ENCODE measurements at regions not wholly inside any gene's neighbourhood (a gene's known extent, or its start where the extent isn't known, plus 50 kb on each side); places are given as distances from the start of the nearest gene placed in this dataset.

DNA sequence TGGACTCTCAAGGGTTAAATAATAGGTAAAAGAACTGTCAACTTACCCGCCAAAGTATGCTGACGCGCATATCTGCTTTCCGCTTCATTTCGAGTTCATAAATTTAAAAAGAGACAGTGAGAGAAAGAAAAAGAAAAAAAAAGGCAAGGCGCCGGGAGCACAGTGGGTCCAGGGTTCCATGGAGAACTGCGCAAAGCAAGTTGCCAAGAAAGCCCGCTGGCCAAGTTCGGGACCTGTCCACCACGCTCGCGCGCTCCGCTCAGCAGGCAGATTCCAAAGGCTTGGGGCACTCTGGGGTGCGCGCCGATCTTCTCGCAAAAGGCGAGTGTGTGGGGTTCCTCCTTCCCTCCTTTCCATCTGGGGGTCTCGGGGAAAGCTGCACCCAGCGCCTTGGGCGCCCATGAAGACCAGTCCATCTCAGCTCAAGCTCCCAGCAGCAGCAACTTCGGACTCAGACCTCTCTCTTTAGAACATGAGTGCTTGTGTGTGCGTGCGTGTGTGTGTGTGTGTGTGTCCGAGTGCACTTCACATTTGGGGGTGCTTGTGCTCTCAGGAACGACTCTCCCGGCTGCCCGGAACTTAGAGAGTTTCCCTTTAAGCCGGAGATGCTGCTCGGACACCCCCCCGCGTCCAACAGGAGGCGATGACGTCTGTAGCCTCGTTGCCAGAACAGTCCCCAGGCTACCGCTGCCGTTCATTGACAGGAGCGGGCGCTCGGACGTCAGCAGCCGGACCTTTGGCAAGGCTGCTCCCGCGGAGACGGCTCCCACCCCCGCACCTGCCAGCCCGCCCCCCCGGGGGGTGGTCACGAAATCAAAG lies 180.0 kb downstream of the TBXT start:
- no peak for TF ChIP-seq EZH2phosphoT487 (conservative IDR thresholded peaks at IDR 0.05; ENCODE audit: low read length)
- TF ChIP-seq, protein P1, sequence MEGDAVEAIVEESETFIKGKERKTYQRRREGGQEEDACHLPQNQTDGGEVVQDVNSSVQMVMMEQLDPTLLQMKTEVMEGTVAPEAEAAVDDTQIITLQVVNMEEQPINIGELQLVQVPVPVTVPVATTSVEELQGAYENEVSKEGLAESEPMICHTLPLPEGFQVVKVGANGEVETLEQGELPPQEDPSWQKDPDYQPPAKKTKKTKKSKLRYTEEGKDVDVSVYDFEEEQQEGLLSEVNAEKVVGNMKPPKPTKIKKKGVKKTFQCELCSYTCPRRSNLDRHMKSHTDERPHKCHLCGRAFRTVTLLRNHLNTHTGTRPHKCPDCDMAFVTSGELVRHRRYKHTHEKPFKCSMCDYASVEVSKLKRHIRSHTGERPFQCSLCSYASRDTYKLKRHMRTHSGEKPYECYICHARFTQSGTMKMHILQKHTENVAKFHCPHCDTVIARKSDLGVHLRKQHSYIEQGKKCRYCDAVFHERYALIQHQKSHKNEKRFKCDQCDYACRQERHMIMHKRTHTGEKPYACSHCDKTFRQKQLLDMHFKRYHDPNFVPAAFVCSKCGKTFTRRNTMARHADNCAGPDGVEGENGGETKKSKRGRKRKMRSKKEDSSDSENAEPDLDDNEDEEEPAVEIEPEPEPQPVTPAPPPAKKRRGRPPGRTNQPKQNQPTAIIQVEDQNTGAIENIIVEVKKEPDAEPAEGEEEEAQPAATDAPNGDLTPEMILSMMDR (IDR thresholded peaks at IDR 0.05; ENCODE audit: insufficient read depth, low read length, poor library complexity, severe bottlenecking), result no peak
- Histone ChIP-seq H3F3A (ENCODE audit: insufficient read depth) (no peaks in the 10 kb centered on the region), H3K4me3 (ENCODE audit: insufficient read depth, low read length, poor library complexity, severe bottlenecking) (no peak overlapping the region), H3K9ac (ENCODE audit: low read length) (no peak overlapping the region), H3K79me2 (ENCODE audit: insufficient read depth, low read length) (no peaks in the 10 kb centered on the region), H3K27ac (ENCODE audit: low read depth, low read length) (no peak overlapping the region), H3K9me2 (replicated peaks; ENCODE audit: insufficient read depth, low read length) (no peaks in the 10 kb centered on the region; the same call in 1 of the 2 replicates), H3K9me3 (ENCODE audit: insufficient read depth, low read length) (no peaks in the 10 kb centered on the region), H3K27me3 (ENCODE audit: low read length) (no peaks in the 10 kb centered on the region), H2AFZ (ENCODE audit: low read depth, low read length, severe bottlenecking) (no peak overlapping the region), H4K20me1 (ENCODE audit: low read depth, low read length) (no peaks in the 10 kb centered on the region), H3K36me3 (ENCODE audit: low read length) (no peaks in the 10 kb centered on the region), H3K4me2 (ENCODE audit: low read depth, low read length, poor library complexity, severe bottlenecking) (no peak overlapping the region)

DNA sequence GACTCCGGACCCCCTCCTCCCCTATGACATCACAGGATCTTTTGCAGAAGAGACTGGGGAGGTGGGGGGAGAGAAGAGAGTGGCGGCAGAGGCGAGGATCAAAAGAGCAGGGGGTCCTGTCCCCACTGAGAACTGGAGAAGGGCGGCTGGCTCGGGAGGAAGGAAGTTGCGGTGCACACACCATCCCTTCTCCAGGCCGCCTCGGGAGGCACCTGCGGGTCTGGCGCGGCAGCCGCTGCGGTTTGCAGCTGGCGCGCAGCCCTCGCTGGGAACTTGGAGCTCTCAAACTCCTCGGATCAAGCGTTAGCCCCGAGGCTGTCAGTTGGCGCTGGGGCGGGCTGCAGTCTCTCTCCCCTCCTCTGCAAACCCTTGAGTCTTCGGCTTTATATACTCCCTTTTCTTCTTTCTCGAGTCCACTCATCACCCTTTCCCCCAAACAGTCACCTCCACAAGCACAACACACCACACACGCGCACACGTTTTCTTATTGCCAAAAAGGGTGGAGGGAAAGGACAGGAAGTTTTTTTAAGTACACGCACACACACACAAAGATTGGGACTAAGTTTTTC lies 180.7 kb downstream of the TBXT start:
- Histone ChIP-seq H3K9ac (ENCODE audit: low read length) (no peak overlapping the region), H3F3A (ENCODE audit: insufficient read depth) (no peaks in the 10 kb centered on the region), H3K9me3 (ENCODE audit: insufficient read depth, low read length) (no peaks in the 10 kb centered on the region), H2AFZ (ENCODE audit: low read depth, low read length, severe bottlenecking) (no peak overlapping the region), H3K79me2 (ENCODE audit: insufficient read depth, low read length) (no peaks in the 10 kb centered on the region), H3K27ac (ENCODE audit: low read depth, low read length) (no peak overlapping the region), H3K36me3 (ENCODE audit: low read length) (no peaks in the 10 kb centered on the region), H4K20me1 (ENCODE audit: low read depth, low read length) (no peaks in the 10 kb centered on the region), H3K4me3 (ENCODE audit: insufficient read depth, low read length, poor library complexity, severe bottlenecking) (no peak overlapping the region), H3K4me2 (ENCODE audit: low read depth, low read length, poor library complexity, severe bottlenecking) (no peak overlapping the region), H3K9me2 (replicated peaks; ENCODE audit: insufficient read depth, low read length) (no peaks in the 10 kb centered on the region), H3K27me3 (ENCODE audit: low read length) (no peaks in the 10 kb centered on the region)
- TF ChIP-seq, protein P1 (IDR thresholded peaks at IDR 0.05; ENCODE audit: insufficient read depth, low read length, poor library complexity, severe bottlenecking), result no peak
- TF ChIP-seq EZH2phosphoT487 (conservative IDR thresholded peaks at IDR 0.05; ENCODE audit: low read length), result no peak

DNA sequence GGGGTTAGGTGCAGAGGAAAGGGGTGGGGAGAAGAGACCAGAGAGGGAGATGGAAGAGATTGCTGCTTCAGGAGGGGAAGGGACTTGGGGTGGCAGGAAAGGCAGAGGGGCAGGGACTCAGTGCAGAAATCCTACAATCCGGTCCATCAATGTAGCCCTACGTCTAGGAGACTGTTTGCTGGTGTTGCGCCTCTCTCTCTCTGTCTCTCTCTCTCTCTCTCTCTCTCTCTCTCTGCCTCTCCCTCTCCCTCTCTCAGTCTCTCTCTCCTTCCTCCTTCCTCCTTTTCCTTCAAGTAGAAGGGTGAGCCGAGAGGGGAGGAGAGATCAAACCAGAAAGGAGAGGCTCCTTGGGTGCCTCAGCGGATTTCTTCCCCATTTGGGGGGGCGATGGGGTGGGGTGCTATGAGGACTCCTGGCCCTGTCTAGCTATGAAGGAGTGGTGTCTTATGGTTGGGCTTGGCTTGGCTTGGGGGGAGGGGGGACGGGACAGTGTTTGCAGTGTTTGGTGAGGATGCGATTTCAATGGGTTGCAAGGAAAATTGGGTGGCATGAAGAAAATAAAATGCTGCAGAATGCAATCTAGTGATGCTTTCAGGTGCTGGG lies 181.2 kb downstream of the TBXT start:
- Histone ChIP-seq H3K9me2 (replicated peaks; ENCODE audit: insufficient read depth, low read length) (no peaks in the 10 kb centered on the region), H3K27ac (ENCODE audit: low read depth, low read length) (no peak overlapping the region), H3K27me3 (ENCODE audit: low read length) (no peaks in the 10 kb centered on the region), H3K9me3 (ENCODE audit: insufficient read depth, low read length) (no peaks in the 10 kb centered on the region), H3F3A (ENCODE audit: insufficient read depth) (no peaks in the 10 kb centered on the region), H3K36me3 (ENCODE audit: low read length) (no peaks in the 10 kb centered on the region), H3K79me2 (ENCODE audit: insufficient read depth, low read length) (no peaks in the 10 kb centered on the region), H4K20me1 (ENCODE audit: low read depth, low read length) (no peaks in the 10 kb centered on the region), H3K4me2 (ENCODE audit: low read depth, low read length, poor library complexity, severe bottlenecking) (no peak overlapping the region), H2AFZ (ENCODE audit: low read depth, low read length, severe bottlenecking) (no peak overlapping the region), H3K9ac (ENCODE audit: low read length) (no peak overlapping the region), H3K4me3 (ENCODE audit: insufficient read depth, low read length, poor library complexity, severe bottlenecking) (no peak overlapping the region)
- TF ChIP-seq EZH2phosphoT487 (conservative IDR thresholded peaks at IDR 0.05; ENCODE audit: low read length), result no peak
- TF ChIP-seq, protein P1 (IDR thresholded peaks at IDR 0.05; ENCODE audit: insufficient read depth, low read length, poor library complexity, severe bottlenecking), result no peak

Measured in SU-DHL-6 (cell line).